HG03108 (cell line): ENCODE measurements at regions not wholly inside any gene's neighbourhood (a gene's known extent, or its start where the extent isn't known, plus 50 kb on each side); places are given as distances from the start of the nearest gene placed in this dataset.

ENCODE experiments used
- ATAC-seq: cut with Tn5 transposase; IDR thresholded peaks from one replicate; pipeline ENCODE4 v1.9.1; 2021; ENCODE audit warnings: moderate library complexity; ENCODE audit not compliant: unreplicated experiment

DNA sequence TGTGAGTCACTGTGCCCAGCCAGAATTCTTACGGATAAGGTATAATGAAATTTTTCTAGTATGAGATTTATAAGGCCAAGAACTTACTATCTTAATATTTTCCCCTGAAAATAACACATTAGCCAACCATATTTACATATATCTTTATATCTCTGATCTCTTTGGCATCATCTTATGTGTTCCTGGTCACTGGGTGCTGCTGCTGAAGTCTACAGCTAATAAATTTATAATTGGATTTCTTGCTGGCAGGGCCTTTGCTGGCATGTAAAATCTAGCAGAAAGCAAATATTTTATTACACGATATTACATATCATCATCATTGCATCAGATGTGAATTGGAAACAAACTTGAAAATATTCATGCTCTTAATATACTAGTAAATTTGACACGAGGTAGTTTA, 590.7 kb downstream of the ANXA1 start:
- no peak for ATAC-seq

- ATAC-seq: no peak
These were observed 592.2 kb downstream of the ANXA1 start for GRCh38 chr9:73743826-73744225.

- ATAC-seq: no peak
These were observed 593.9 kb downstream of the ANXA1 start for GRCh38 chr9:73745598-73745997.

DNA sequence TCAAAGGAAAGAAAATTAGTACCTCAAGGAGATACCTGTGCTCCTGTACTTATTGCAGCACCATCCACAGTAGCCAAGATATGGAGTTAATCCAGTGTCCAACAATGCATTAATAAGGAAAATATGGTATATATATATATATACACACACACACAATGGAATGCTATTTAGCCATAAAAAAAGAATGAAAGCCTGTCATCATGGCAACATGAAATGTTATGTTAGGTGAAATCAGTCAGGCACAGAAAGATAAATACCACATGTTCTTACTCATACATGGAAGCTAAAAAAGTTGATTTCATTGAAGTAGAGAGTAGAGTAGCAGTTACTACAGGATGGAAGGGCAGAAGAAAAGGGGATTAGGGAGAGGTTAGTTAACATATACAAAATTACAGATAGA, 601.5 kb downstream of the ANXA1 start:
- ATAC-seq: no peak

- ATAC-seq: no peak
These were observed 610.2 kb downstream of the ANXA1 start for GRCh38 chr9:73761905-73762304.

DNA sequence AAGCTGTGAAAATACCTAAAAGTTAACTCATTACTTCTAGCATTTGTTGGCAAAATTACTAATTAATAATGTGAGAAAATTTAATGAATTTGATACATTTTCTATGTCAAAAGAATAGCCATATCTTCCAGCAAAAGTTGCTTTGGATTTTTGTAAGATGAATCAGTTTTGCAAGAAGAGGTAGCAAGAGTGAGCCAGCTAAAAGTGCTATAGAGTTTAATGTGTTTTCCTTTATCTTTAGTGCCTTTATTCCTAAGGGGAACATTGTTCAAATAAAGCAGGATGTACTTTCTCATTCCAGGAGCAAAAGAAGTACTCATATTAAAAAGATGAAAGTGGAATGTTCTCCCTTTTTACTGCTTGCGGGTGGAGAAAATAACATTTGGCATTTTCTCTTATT, 622.2 kb downstream of the ANXA1 start:
- ATAC-seq: no peak

DNA sequence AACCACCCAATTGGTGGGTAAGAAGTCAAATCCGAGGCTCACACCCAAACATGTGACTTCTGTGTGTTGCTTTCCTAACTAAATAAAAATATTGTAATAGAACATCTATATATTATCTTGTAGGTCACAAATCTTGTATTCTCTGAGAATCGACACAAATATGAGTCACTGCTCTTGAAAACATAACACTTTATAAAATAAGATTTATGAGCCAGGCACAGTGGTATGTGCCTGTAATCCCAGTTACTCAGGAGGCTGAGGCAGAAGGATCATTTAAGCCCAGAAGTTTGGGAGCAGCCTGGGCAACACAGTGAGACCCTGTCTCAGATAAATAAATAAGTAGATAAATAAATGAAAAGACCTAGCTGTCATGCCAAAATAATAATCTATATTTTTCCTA, 624.1 kb downstream of the ANXA1 start:
- ATAC-seq: no peak

- ATAC-seq: no peak
These were observed 629.3 kb downstream of the ANXA1 start for GRCh38 chr9:73780916-73781315.

DNA sequence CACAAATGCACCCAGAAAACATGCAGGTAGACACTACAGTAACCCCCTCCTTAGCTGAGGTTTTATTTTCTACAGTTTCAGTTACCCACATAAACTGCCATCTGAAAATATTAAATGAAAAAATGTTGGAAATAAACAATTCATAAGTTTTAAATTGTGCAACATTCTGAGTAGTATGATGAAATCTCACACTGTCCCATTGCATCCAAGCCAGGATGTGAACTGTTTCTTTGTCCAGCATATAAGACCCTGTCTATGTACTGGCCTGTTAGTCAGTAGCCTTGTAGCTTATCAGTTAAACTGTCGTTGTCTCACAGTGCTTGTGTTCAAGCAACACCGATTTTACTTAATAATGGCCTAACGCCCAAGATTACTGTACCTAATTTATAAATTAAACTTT, 630.5 kb downstream of the ANXA1 start:
- ATAC-seq: no peak

- no peak for ATAC-seq
These were observed 647.8 kb downstream of the ANXA1 start for GRCh38 chr9:73799446-73799845.

- no peak for ATAC-seq
These were observed 653.4 kb downstream of the ANXA1 start for GRCh38 chr9:73805111-73805510.

GRCh38 chr9:73805853-73806458, 654.3 kb downstream of the ANXA1 start:
- ATAC-seq: no peak

GRCh38 chr9:73806876-73807275, 655.2 kb downstream of the ANXA1 start:
- no peak for ATAC-seq

DNA sequence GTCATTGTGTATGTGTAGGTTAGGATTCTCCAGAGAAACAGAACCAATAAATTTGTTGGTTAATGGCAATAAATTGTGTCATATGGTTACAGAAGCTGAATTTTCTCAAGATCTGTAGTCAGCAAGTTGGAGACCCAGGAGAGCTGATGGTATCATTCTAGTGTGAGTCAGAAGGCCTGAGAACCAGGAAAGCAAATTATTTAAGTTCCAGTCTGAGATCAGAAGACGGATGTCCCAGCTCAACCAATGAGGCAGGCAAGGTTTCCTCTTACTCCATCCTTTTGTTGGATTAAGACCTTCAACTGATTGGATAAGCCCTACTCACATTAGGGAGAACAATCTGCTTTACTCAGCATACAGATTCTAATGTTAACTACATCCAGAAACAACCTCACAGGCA, 656.3 kb downstream of the ANXA1 start:
- no peak for ATAC-seq

DNA sequence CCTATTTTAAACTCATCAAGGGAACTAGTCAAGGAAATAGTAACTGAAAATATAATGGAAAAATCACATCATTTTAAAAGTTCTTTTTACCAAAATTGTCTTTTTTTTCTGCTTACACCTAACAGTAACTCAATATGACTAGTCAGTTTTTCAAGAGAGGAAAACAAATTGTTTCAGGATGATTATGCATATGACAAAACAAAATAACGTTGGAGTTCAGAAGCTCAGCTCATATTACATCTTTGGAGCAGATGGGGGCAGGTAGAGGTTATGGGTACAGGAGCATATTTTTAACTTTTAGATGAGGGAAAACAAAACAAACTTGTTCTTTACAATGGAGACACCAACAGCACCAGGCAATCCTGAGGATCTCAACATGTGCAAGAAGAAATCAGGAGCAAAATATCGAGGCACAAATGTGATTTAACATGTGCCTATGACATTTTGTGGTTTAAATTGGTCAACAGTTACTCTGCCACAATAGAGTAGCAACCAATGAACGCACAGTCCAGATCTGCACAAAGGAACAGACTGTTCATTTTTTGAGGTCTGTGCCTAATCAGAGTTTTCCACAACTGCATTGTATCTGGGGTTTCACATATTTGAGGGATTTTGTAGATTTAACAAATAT, 659.0 kb downstream of the ANXA1 start:
- ATAC-seq: no peak

DNA sequence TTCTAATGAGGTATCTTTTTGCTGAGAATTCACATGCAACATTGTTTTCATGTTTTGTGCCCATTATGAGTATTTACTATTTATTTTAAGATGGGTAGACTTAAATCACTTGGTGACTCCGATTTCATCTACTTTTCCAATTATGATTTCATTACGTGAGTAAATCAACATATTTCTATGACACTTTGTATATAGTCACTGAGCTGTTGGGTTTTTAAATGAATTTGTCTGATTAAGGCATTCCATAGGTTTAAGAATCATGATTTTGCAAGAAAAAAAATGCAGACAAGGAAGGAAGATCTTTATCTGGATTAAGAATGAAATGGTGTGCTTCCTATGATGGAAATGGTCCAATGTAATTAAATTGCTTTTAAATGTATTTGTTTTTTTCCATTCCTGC, 661.9 kb downstream of the ANXA1 start:
- ATAC-seq: no peak

- ATAC-seq: no peak
These were observed 665.2 kb downstream of the ANXA1 start for GRCh38 chr9:73816905-73817304.

DNA sequence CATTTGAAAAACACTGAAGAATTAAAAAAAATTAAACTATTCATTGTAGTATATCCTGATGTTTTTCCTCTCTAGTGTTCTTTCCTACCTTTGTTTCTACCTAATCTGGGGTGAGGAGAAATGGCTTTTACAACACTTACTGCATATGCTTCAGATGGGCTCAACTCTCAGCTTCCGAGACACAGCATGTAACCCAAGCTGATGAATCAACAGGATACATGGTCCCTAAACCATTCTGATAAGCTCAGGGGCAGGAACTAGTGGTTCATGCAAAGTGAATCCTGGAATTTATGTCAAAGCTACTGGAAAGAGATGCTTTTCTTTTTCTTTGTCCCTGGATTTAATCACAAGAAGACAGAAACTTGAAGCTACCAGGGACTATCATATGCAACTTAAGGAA, 672.5 kb upstream of the RORB start:
- ATAC-seq: no peak

DNA sequence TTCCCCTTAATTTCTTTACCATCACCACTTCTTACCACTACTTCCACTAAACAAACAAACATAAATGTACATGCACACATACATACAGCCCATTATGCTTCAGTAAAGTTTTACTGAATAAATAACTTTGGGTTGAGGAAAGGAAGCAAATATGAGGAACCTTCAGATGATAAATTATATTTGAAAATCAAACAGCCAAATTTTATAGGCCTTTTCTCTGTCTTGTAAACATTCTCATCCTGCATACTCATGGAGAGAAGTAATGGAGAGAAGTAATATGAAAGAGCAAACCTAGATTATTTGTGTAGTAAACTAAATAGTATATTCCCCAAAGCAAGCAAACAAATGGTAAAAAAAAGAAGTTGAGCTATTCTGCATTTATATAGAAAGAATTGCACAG, 658.3 kb upstream of the RORB start:
- ATAC-seq: no peak

DNA sequence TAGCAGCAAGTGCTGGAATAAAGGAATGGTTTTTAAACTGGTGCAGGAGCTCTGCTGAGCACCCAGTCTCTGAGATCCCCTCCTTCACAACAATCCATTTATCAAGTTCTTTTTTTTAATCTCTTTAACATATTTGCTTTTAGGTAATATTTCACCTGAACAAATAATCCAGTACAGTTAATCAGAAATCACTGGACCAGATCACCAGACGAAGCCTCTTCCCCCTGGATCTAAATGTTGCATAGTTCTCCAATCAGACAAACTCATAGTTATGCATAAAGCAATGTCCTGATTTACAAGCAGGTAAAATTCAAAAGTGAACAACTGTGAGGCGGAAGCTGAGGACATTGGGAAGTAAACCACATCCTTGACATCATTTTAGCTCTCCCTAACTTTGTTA, 657.7 kb upstream of the RORB start:
- ATAC-seq: no peak

DNA sequence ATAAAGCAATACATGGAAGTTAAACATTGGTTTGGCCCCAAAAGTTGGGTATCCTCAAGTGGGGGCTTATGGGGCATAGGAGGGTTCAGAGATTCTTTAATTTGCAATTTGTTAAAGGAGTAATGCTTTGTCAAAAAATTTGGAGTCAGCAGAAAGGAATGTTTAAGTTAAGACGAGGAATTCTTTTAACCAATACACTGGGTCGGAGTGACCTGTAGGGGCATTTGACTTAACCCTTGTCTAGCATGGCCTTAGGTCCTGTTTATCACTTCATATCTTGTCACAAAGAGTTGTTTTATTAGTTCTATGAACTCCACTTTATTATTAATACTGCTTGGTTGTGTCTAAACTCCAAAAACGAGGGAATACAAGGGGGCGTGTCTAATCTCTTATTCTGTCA, 656.1 kb upstream of the RORB start:
- no peak for ATAC-seq

- ATAC-seq: no peak
These were observed 653.0 kb upstream of the RORB start for GRCh38 chr9:73844135-73844534.

- ATAC-seq: no peak
These were observed 651.6 kb upstream of the RORB start for GRCh38 chr9:73845539-73845938.
